Astrocyte (in vitro differentiated cells and primary cell): ENCODE measurements at regions not wholly inside any gene's neighbourhood (a gene's known extent, or its start where the extent isn't known, plus 50 kb on each side); places are given as distances from the start of the nearest gene placed in this dataset.

Experiments
- DNase-seq: peaks from one replicate; pipeline ENCODE4 v3.0.0-alpha.2; 2010; ENCODE audit warnings: low read depth
- FAIRE-seq: peaks from 2 replicates; lab custom pipeline; 2011; peaks lifted over from hg19 to GRCh38; lab: Jason Lieb, UNC
- H2AFZ ChIP-seq: 2 replicates; pipeline ENCODE4 v1.6.0; 2012; ENCODE audit warnings: low read depth, low read length, inconsistent platforms
- H3K27ac ChIP-seq: 2 replicates; pipeline ENCODE4 v1.5.1; 2011; ENCODE audit warnings: low read depth, low read length, inconsistent platforms
- H3K27me3 ChIP-seq: 2 replicates; pipeline ENCODE4 v1.6.0; 2011; ENCODE audit warnings: low read length, inconsistent platforms; ENCODE audit not compliant: insufficient read depth
- H3K36me3 ChIP-seq: 2 replicates; pipeline ENCODE4 v1.5.1; 2011; ENCODE audit warnings: low read length, inconsistent platforms; ENCODE audit not compliant: insufficient read depth
- H3K4me1 ChIP-seq: 2 replicates; pipeline ENCODE4 v1.5.1; 2011; ENCODE audit warnings: low read length, inconsistent platforms; ENCODE audit not compliant: insufficient read depth
- H3K4me2 ChIP-seq: 2 replicates; pipeline ENCODE4 v1.6.0; 2012; ENCODE audit warnings: low read length, inconsistent platforms
- H3K4me3 ChIP-seq: 2 replicates; pipeline ENCODE4 v1.5.1; 2011; ENCODE audit warnings: low read depth, mild to moderate bottlenecking, low read length, inconsistent platforms; ENCODE audit not compliant: insufficient read depth
- H3K79me2 ChIP-seq: 2 replicates; pipeline ENCODE4 v1.6.0; 2012; ENCODE audit warnings: mild to moderate bottlenecking, low read length, inconsistent platforms; ENCODE audit not compliant: insufficient read depth
- H3K9ac ChIP-seq: 2 replicates; pipeline ENCODE4 v1.6.0; 2012; ENCODE audit warnings: mild to moderate bottlenecking, low read length, inconsistent platforms
- H3K9me3 ChIP-seq: 2 replicates; pipeline ENCODE4 v1.5.1; 2012; ENCODE audit warnings: low read depth, mild to moderate bottlenecking, low read length, inconsistent platforms; ENCODE audit not compliant: insufficient read depth
- H4K20me1 ChIP-seq: 2 replicates; pipeline ENCODE4 v1.6.0; 2012; ENCODE audit warnings: low read length, inconsistent platforms; ENCODE audit not compliant: insufficient read depth
- H3K27ac Mint-ChIP-seq: one replicate; pipeline ENCODE4 v1.8.0; 2021; ENCODE audit warnings: mild to moderate bottlenecking, mixed read lengths; ENCODE audit not compliant: unreplicated experiment
- H3K27me3 Mint-ChIP-seq: one replicate; pipeline ENCODE4 v1.8.0; 2021; ENCODE audit warnings: low read depth, mixed read lengths; ENCODE audit not compliant: unreplicated experiment
- H3K36me3 Mint-ChIP-seq: one replicate; pipeline ENCODE4 v1.8.0; 2021; ENCODE audit warnings: low read depth, mixed read lengths; ENCODE audit not compliant: unreplicated experiment
- H3K4me1 Mint-ChIP-seq: one replicate; pipeline ENCODE4 v1.8.0; 2021; ENCODE audit warnings: low read depth, mixed read lengths; ENCODE audit not compliant: unreplicated experiment
- H3K4me3 Mint-ChIP-seq: one replicate; pipeline ENCODE4 v1.8.0; 2021; ENCODE audit warnings: mild to moderate bottlenecking, moderate library complexity, mixed read lengths; ENCODE audit not compliant: unreplicated experiment
- H3K9me3 Mint-ChIP-seq: one replicate; pipeline ENCODE4 v1.8.0; 2021; ENCODE audit warnings: mild to moderate bottlenecking, mixed read lengths; ENCODE audit not compliant: unreplicated experiment
- CTCF ChIP-seq: IDR thresholded peaks from 2 replicates; pipeline ENCODE4 v1.5.1; 2011; ENCODE audit warnings: low read depth, mild to moderate bottlenecking, inconsistent platforms, low read length, moderate library complexity; ENCODE audit not compliant: insufficient read depth
- EZH2 ChIP-seq: IDR thresholded peaks from 2 replicates; pipeline ENCODE4 v1.6.1; 2012; ENCODE audit warnings: mild to moderate bottlenecking, low read length, inconsistent platforms; ENCODE audit not compliant: insufficient read depth

- no peak overlapping the region for H3K9ac ChIP-seq
- no peak for DNase-seq
- no peak overlapping the region for H3K4me2 ChIP-seq
- H3K27me3 Mint-ChIP-seq, result no peaks in the 10 kb centered on the region
- no peaks in the 10 kb centered on the region for H4K20me1 ChIP-seq
- no peak overlapping the region for H3K27ac Mint-ChIP-seq
- H2AFZ ChIP-seq, result no peak overlapping the region
- no peaks in the 10 kb centered on the region for H3K4me1 Mint-ChIP-seq
- TF ChIP-seq EZH2, result no peak
- TF ChIP-seq CTCF, result no peak
- H3K4me3 Mint-ChIP-seq, result no peak overlapping the region
- no peak overlapping the region for H3K4me3 ChIP-seq
- H3K27ac ChIP-seq, result no peak overlapping the region
- H3K9me3 ChIP-seq, result no peaks in the 10 kb centered on the region
- FAIRE-seq, result no peak
- H3K4me1 ChIP-seq, result no peaks in the 10 kb centered on the region
- H3K36me3 Mint-ChIP-seq, result no peaks in the 10 kb centered on the region
- no peaks in the 10 kb centered on the region for H3K9me3 Mint-ChIP-seq
- H3K27me3 ChIP-seq, result no peaks in the 10 kb centered on the region
- H3K36me3 ChIP-seq, result no peaks in the 10 kb centered on the region
- no peaks in the 10 kb centered on the region for H3K79me2 ChIP-seq
Observed at GRCh38 chr5:29414681-29415080, 1778.8 kb upstream of the CDH6 start.

GRCh38 chr5:29412979-29413378, 1780.5 kb upstream of the CDH6 start:
- Histone ChIP-seq H3K36me3 (no peaks in the 10 kb centered on the region), H3K4me3 (no peak overlapping the region), H3K9me3 (no peaks in the 10 kb centered on the region), H2AFZ (no peak overlapping the region), H3K4me2 (no peak overlapping the region), H3K4me1 (no peaks in the 10 kb centered on the region), H4K20me1 (no peaks in the 10 kb centered on the region), H3K27ac (no peak overlapping the region), H3K27me3 (no peaks in the 10 kb centered on the region), H3K79me2 (no peaks in the 10 kb centered on the region), H3K9ac (no peak overlapping the region)
- no peak for TF ChIP-seq CTCF
- no peak for TF ChIP-seq EZH2
- Mint-ChIP-seq H3K9me3 (no peaks in the 10 kb centered on the region), H3K4me3 (no peak overlapping the region), H3K36me3 (no peaks in the 10 kb centered on the region), H3K4me1 (no peaks in the 10 kb centered on the region), H3K27me3 (no peaks in the 10 kb centered on the region), H3K27ac (no peak overlapping the region)
- FAIRE-seq (no peak), DNase-seq (no peak)

DNA sequence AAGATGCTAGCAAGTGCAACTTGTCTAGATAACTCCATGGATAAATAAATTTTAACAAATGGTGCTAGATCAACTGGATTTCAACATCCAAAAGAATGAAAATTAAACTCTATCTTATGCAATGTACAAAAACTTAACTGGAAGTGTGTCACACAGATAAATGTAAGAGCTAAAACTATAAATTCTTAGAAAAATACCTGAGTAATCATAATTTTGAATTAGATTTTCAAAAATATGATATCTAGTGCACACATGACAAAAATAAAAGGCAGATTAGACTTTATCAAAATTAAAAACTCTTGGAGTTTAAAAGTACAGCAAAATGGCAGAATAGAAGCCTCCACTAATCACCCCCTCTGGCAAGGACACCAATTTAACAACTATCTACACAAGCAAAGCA, 1791.2 kb upstream of the CDH6 start:
- H3K36me3 Mint-ChIP-seq, result no peaks in the 10 kb centered on the region
- FAIRE-seq, result no peak
- Histone ChIP-seq H3K36me3 (no peaks in the 10 kb centered on the region), H3K27ac (no peak overlapping the region), H3K4me2 (no peak overlapping the region), H3K79me2 (no peaks in the 10 kb centered on the region), H3K4me1 (no peaks in the 10 kb centered on the region), H3K9ac (no peak overlapping the region), H3K27me3 (no peaks in the 10 kb centered on the region), H2AFZ (no peak overlapping the region), H3K9me3 (no peaks in the 10 kb centered on the region), H4K20me1 (no peaks in the 10 kb centered on the region), H3K4me3 (no peak overlapping the region)
- H3K27me3 Mint-ChIP-seq, result no peaks in the 10 kb centered on the region
- TF ChIP-seq CTCF (no peak), EZH2 (no peak)
- no peak overlapping the region for H3K27ac Mint-ChIP-seq
- no peak overlapping the region for H3K4me3 Mint-ChIP-seq
- H3K9me3 Mint-ChIP-seq, result peaks cover 10% of the 10 kb centered on the region
- no peaks in the 10 kb centered on the region for H3K4me1 Mint-ChIP-seq
- DNase-seq, result no peak
